ENCODE measurements at regions not wholly inside any gene's neighbourhood (a gene's known extent, or its start where the extent isn't known, plus 50 kb on each side); places are given as distances from the start of the nearest gene placed in this dataset.
A peak's percentile ranks its signal among the peaks of the same experiment; 100 is the strongest.

- H3K4me3 ChIP-seq (ENCODE audit: control insufficient read depth, low read depth, low read length): no peak overlapping the region
- no peak for TF ChIP-seq CTCF (conservative IDR thresholded peaks at IDR 0.05; ENCODE audit: control insufficient read depth, insufficient read depth, low read depth, low read length)
- DNase-seq (ENCODE audit: low read depth): no peak
Measured at GRCh38 chr14:55908106-55908505, 210.1 kb upstream of the PELI2 start.

- H3K4me3 ChIP-seq (ENCODE audit: control insufficient read depth, low read depth, low read length): no peak overlapping the region
- TF ChIP-seq CTCF (conservative IDR thresholded peaks at IDR 0.05; ENCODE audit: control insufficient read depth, insufficient read depth, low read depth, low read length): no peak
- no peak for DNase-seq (ENCODE audit: low read depth)
Measured at GRCh38 chr14:55909879-55910278, 208.3 kb upstream of the PELI2 start.

GRCh38 chr14:55910601-55911243 is 207.5 kb upstream of the PELI2 start:
- no peak overlapping the region for H3K4me3 ChIP-seq (ENCODE audit: control insufficient read depth, low read depth, low read length)
- no peak for DNase-seq (ENCODE audit: low read depth)
- TF ChIP-seq CTCF (conservative IDR thresholded peaks at IDR 0.05; ENCODE audit: control insufficient read depth, insufficient read depth, low read depth, low read length): no peak

- peak; percentile 75 for DNase-seq (ENCODE audit: low read depth)
- no peak for TF ChIP-seq CTCF (conservative IDR thresholded peaks at IDR 0.05; ENCODE audit: control insufficient read depth, insufficient read depth, low read depth, low read length)
- H3K4me3 ChIP-seq (ENCODE audit: control insufficient read depth, low read depth, low read length): no peak overlapping the region
Measured at GRCh38 chr14:55911776-55912175, 206.4 kb upstream of the PELI2 start.

- DNase-seq (ENCODE audit: low read depth): no peak
- no peak overlapping the region for H3K4me3 ChIP-seq (ENCODE audit: control insufficient read depth, low read depth, low read length)
- no peak for TF ChIP-seq CTCF (conservative IDR thresholded peaks at IDR 0.05; ENCODE audit: control insufficient read depth, insufficient read depth, low read depth, low read length)
Measured at GRCh38 chr14:55912344-55912743, 205.9 kb upstream of the PELI2 start.

GRCh38 chr14:55913324-55914025 is 204.7 kb upstream of the PELI2 start:
- peak; percentile 81 for DNase-seq (ENCODE audit: low read depth)
- no peak overlapping the region for H3K4me3 ChIP-seq (ENCODE audit: control insufficient read depth, low read depth, low read length)
- no peak for TF ChIP-seq CTCF (conservative IDR thresholded peaks at IDR 0.05; ENCODE audit: control insufficient read depth, insufficient read depth, low read depth, low read length)

Data from fibroblast of mammary gland (primary cell).